ENCODE measurements at regions not wholly inside any gene's neighbourhood (a gene's known extent, or its start where the extent isn't known, plus 50 kb on each side); places are given as distances from the start of the nearest gene placed in this dataset.
"Not testable (repeated sequence)": the region's sequence is repeated elsewhere in the genome, so short reads cannot be mapped to it uniquely, and the experiment has no call there.

DNA sequence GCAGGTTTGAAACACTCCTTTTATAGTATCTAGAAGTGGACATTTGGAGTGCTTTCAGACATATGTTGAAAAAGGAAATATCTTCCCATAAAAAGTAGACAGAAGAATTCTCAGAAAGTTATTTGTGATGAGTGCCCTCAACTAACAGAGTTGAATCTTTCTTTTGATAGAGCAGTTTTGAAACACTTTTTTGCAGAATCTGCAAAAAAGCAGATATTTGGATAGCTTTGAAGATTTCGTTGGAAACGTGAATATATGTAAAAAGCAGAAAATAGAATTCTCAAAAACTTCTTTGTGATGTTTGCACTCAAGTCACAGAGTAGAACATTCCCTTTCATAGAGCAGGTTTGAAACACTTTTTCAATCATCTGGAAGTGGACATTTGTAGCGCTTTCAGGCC, 676.4 kb upstream of the ZNF337 start:
- TF ChIP-seq, protein P1, sequence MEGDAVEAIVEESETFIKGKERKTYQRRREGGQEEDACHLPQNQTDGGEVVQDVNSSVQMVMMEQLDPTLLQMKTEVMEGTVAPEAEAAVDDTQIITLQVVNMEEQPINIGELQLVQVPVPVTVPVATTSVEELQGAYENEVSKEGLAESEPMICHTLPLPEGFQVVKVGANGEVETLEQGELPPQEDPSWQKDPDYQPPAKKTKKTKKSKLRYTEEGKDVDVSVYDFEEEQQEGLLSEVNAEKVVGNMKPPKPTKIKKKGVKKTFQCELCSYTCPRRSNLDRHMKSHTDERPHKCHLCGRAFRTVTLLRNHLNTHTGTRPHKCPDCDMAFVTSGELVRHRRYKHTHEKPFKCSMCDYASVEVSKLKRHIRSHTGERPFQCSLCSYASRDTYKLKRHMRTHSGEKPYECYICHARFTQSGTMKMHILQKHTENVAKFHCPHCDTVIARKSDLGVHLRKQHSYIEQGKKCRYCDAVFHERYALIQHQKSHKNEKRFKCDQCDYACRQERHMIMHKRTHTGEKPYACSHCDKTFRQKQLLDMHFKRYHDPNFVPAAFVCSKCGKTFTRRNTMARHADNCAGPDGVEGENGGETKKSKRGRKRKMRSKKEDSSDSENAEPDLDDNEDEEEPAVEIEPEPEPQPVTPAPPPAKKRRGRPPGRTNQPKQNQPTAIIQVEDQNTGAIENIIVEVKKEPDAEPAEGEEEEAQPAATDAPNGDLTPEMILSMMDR (IDR thresholded peaks at IDR 0.05) = not testable (repeated sequence)
- not testable (repeated sequence) for TF ChIP-seq POLR2A (IDR thresholded peaks at IDR 0.05)

Measured in testis (tissue), 2 donors.